Left hindlimb (tissue), 1 donor: ENCODE measurements at regions not wholly inside any gene's neighbourhood (a gene's known extent, or its start where the extent isn't known, plus 50 kb on each side); places are given as distances from the start of the nearest gene placed in this dataset.
"Not testable (repeated sequence)": the region's sequence is repeated elsewhere in the genome, so short reads cannot be mapped to it uniquely, and the experiment has no call there.

ENCODE experiments used
- DNase-seq: peaks from one replicate; pipeline ENCODE4 v3.0.0-alpha.2; 2018

DNA sequence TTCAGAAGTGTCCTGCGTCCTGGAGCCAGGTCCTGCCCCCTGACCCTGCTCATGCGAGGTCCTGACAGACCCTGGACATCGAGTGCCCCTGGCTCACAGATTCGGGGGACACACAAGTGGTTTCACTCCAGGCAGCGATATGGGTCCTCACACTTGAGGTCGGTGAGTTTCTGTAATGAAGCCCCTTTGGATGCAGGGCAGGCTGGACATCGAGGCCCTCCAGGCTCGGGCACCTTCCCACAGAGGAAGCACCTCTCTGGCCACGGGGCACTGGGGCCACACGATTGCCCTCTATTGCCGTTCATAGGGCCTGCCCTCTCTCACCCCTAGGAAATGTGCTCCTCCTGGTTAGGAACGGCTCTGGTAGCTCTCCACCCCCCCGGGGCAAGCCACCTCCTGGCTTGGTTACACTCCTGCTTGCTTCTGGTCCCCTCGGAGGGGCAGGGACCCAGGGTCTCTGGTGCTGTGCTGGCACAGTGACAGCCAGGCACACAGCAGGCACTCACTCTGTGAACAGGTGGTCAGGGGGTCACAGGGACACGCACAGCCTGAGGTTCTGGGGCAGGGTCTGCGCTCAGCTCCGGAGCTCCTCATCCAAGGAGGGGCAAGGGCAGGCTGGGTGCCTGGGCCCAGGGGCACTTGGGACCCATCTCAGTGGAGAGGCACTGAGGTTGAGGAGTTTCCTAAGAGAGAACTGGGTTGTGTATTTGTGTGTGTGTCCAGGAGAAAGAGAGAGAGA is 907.7 kb downstream of the BRD1 start:
- DNase-seq: no peak

- DNase-seq: no peak
These were observed 908.5 kb downstream of the BRD1 start for GRCh38 chr22:48919187-48919590.

GRCh38 chr22:48918585-48919186 is 909.0 kb downstream of the BRD1 start:
- DNase-seq: no peak

GRCh38 chr22:48912356-48913066 is 915.2 kb downstream of the BRD1 start:
- DNase-seq: not testable (repeated sequence)

DNA sequence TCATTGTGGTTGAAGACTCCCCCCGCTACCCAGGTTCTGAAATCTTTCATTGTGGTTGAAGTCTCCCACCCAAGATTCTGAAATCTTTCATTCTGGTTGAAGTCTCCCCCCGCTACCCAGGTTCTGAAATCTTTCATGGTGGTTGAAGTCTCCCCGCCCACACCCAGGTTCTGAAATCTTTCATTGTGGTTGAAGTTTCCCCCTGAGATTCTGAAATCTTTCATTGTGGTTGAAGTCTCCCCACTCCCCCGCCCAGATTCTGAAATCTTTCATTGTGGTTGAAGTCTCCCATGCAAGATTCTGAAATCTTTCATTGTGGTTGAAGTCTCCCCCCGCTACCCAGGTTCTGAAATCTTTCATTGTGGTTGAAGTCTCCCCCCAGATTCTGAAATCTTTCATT is 916.0 kb downstream of the BRD1 start:
- DNase-seq: not testable (repeated sequence)

DNA sequence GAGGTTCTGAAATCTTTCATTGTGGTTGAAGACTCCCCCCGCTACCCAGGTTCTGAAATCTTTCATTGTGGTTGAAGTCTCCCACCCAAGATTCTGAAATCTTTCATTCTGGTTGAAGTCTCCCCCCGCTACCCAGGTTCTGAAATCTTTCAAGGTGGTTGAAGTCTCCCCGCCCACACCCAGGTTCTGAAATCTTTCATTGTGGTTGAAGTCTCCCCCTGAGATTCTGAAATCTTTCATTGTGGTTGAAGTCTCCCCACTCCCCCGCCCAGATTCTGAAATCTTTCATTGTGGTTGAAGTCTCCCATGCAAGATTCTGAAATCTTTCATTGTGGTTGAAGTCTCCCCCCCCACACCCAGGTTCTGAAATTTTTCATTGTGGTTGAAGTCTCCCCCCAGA is 916.6 kb downstream of the BRD1 start:
- not testable (repeated sequence) for DNase-seq

GRCh38 chr22:48908547-48908946 is 919.1 kb downstream of the BRD1 start:
- no peak for DNase-seq

DNA sequence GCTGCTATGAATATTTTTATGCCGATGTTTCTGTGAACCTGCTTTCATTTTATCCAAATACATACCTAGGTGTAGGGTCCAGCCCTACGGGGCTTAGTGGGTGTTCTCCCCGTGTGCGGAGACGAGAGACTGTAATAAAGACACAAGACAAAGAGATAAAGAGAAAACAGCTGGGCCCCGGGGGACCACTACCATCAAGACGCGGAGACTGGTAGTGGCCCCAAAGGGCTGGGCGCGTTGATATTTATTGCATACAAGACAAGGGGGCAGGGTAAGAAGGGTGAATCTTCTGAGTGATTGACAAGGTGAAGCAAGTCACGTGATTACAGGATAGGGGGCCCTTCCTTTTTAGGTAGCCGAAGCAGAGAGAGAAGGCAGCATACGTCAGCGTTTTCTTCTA is 920.1 kb downstream of the BRD1 start:
- peak; percentile 4 for DNase-seq

DNA sequence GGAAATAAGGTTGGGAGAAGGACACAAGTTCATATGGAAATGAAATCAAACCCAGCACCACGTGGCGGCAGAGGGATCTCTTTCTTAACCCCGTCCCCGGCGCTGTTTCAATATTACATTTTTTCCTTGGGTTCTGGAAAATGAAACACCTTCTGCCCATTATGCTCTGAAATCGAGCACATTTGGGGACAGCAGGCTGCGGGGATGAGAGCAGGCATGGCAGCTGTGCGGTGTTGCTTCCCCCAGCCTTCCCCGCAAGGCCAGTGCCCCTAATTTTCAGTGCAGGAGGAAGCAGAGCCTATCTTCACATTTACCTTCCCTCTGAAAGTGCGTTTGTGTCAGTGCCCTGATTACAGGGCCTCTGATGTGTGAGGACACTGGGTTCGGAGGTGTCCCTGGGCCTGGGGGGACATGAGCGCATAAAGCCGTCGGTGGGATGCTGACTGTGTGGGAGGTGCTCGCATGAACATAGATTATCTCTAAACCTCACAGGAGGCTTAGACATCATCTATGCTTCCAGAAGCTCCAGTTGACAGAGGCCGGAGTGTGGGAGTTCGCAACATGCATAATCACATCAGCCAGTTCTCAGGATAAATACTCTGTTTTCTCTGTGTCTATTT is 921.3 kb downstream of the BRD1 start:
- DNase-seq: peak; percentile 15

- no peak for DNase-seq
These were observed 922.3 kb downstream of the BRD1 start for GRCh38 chr22:48905206-48905975.

GRCh38 chr22:48902983-48903650 is 924.6 kb downstream of the BRD1 start:
- DNase-seq: no peak

- DNase-seq: no peak
These were observed 925.4 kb downstream of the BRD1 start for GRCh38 chr22:48902001-48902869.

- no peak for DNase-seq
These were observed 926.3 kb downstream of the BRD1 start for GRCh38 chr22:48901324-48901723.

DNA sequence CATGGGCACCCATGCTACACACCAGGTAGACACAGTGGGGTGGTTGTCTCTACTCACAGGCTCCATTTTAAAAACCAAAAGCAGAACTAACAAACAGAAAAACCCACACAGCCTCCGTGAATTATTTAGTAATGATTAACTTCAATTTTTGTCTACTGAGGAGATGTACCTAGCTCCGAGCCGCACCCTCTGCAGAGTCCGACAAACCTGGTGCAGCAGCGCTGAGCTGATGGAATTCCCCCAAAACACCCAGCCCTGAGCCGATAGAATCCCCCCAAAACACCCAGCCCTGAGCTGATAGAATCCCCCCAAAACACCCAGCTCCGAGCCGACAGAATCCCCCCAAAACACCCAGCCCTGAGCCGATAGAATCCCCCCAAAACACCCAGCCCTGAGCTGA is 927.0 kb downstream of the BRD1 start:
- DNase-seq: no peak

- DNase-seq: no peak
These were observed 927.4 kb downstream of the BRD1 start for GRCh38 chr22:48900327-48900597.

- DNase-seq: no peak
These were observed 927.9 kb downstream of the BRD1 start for GRCh38 chr22:48899523-48900326.

GRCh38 chr22:48898524-48899250 is 929.0 kb downstream of the BRD1 start:
- DNase-seq: no peak

- DNase-seq: no peak
These were observed 929.9 kb downstream of the BRD1 start for GRCh38 chr22:48897645-48898370.
